HUES48 (cell line): ENCODE measurements at regions not wholly inside any gene's neighbourhood (a gene's known extent, or its start where the extent isn't known, plus 50 kb on each side); places are given as distances from the start of the nearest gene placed in this dataset.

Source experiments
- H3K27ac ChIP-seq: one replicate; pipeline ENCODE4 v1.7.0; 2013; ENCODE audit warnings: low read depth, low read length, inconsistent platforms
- H3K27me3 ChIP-seq: 2 replicates; pipeline ENCODE4 v1.6.1; 2013; ENCODE audit warnings: mild to moderate bottlenecking, low read length; ENCODE audit not compliant: control insufficient read depth, insufficient read depth
- H3K36me3 ChIP-seq: 2 replicates; pipeline ENCODE4 v1.6.1; 2013; ENCODE audit warnings: low read length; ENCODE audit not compliant: control insufficient read depth, insufficient read depth
- H3K4me1 ChIP-seq: 2 replicates; pipeline ENCODE4 v1.6.1; 2013; ENCODE audit warnings: mild to moderate bottlenecking, low read length; ENCODE audit not compliant: control insufficient read depth, insufficient read depth
- H3K4me3 ChIP-seq: 2 replicates; pipeline ENCODE4 v1.5.1; 2013; ENCODE audit warnings: mild to moderate bottlenecking, low read depth, low read length
- H3K9ac ChIP-seq: 2 replicates; pipeline ENCODE4 v1.6.1; 2013; ENCODE audit warnings: mild to moderate bottlenecking, low read depth, low read length, moderate library complexity
- H3K9me3 ChIP-seq: 2 replicates; pipeline ENCODE4 v1.6.1; 2013; ENCODE audit warnings: low read length; ENCODE audit not compliant: control insufficient read depth, insufficient read depth

DNA sequence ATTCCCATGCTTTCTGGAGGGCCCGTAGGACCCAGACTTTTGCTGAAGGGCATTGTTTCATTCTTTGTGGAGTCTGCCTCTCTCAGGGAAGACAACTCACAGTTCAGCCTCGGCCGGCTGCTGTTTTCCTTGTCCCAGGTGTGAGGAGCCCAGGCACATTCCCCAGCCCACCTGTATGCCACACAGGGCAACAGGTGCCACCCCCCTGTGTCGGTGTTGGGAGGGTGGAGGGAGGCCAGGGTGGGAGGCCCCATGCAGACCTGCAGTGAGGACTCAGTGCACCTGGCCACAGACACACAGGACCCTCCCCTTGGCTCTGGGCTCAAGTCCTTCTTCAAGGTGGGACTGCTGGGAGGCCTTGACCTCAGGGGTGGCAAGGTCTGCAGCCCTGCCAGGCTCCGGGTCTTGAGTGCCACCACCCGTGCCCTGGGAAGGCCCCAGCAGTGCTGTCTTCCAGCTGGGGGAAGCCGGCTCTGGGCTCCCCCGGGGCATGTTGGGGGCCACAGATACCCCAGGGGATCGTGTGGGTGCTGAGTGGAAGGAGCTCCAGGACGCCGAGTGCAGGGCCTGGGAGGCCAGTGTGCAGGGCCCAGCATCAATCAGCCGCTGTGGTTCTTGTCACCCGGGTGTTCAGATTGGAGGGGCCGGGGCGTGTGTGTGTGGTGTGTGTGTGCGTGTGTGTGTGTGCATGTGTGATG, 1286.1 kb downstream of the BRD1 start:
- no peaks in the 10 kb centered on the region for H3K36me3 ChIP-seq
- H3K27ac ChIP-seq: no peak overlapping the region
- no peak overlapping the region for H3K9ac ChIP-seq
- no peak overlapping the region for H3K4me3 ChIP-seq
- no peaks in the 10 kb centered on the region for H3K9me3 ChIP-seq
- H3K4me1 ChIP-seq: no peaks in the 10 kb centered on the region
- no peaks in the 10 kb centered on the region for H3K27me3 ChIP-seq

- Histone ChIP-seq H3K36me3 (no peaks in the 10 kb centered on the region), H3K4me3 (no peak overlapping the region), H3K9me3 (no peaks in the 10 kb centered on the region), H3K4me1 (no peaks in the 10 kb centered on the region), H3K9ac (no peak overlapping the region), H3K27me3 (no peaks in the 10 kb centered on the region), H3K27ac (no peak overlapping the region)
These were observed 1288.4 kb downstream of the BRD1 start for GRCh38 chr22:48539261-48539660.

DNA sequence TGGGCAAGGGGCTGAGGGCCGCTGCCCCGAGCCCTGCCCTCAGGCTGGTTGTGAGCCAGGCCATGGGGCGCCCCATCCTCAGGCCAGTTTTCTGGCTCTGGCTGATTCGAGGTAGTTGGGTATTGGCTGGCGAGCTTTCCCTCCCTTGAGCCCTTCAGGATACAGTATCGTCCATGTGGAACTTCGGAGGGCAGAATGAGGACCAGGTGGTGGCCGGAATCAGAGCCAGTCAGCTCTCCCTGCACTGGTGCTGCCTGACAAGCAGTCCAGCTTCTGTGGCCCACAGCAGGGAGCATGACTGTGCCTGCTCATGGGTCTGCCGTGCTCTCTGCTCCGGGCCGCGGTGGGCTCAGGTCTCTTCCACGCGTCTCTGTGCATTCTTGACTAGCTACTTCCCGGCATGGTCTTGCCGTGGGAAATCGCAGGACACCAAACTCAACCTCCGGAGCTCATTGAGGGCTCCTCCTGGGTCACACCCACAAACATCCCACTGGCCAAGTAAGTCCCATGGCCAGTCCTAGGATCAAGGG, 1289.3 kb downstream of the BRD1 start:
- H3K27ac ChIP-seq: no peak overlapping the region
- H3K9ac ChIP-seq: no peak overlapping the region
- no peaks in the 10 kb centered on the region for H3K4me1 ChIP-seq
- H3K9me3 ChIP-seq: no peaks in the 10 kb centered on the region
- no peaks in the 10 kb centered on the region for H3K27me3 ChIP-seq
- no peak overlapping the region for H3K4me3 ChIP-seq
- no peaks in the 10 kb centered on the region for H3K36me3 ChIP-seq

GRCh38 chr22:48537343-48537680, 1290.4 kb downstream of the BRD1 start:
- H3K27ac ChIP-seq: no peak overlapping the region
- no peaks in the 10 kb centered on the region for H3K4me1 ChIP-seq
- H3K4me3 ChIP-seq: no peak overlapping the region
- H3K27me3 ChIP-seq: no peaks in the 10 kb centered on the region
- no peak overlapping the region for H3K9ac ChIP-seq
- H3K36me3 ChIP-seq: no peaks in the 10 kb centered on the region
- H3K9me3 ChIP-seq: no peaks in the 10 kb centered on the region

- no peak overlapping the region for H3K27ac ChIP-seq
- no peaks in the 10 kb centered on the region for H3K9me3 ChIP-seq
- H3K4me3 ChIP-seq: no peak overlapping the region
- no peaks in the 10 kb centered on the region for H3K27me3 ChIP-seq
- H3K9ac ChIP-seq: no peak overlapping the region
- H3K36me3 ChIP-seq: no peaks in the 10 kb centered on the region
- no peaks in the 10 kb centered on the region for H3K4me1 ChIP-seq
These were observed 1290.9 kb downstream of the BRD1 start for GRCh38 chr22:48536541-48537342.

- no peak overlapping the region for H3K4me3 ChIP-seq
- H3K9ac ChIP-seq: no peak overlapping the region
- no peaks in the 10 kb centered on the region for H3K36me3 ChIP-seq
- H3K27ac ChIP-seq: no peak overlapping the region
- H3K9me3 ChIP-seq: no peaks in the 10 kb centered on the region
- H3K4me1 ChIP-seq: no peaks in the 10 kb centered on the region
- no peaks in the 10 kb centered on the region for H3K27me3 ChIP-seq
These were observed 1291.7 kb downstream of the BRD1 start for GRCh38 chr22:48535868-48536540.

GRCh38 chr22:48534395-48534958, 1293.2 kb downstream of the BRD1 start:
- no peaks in the 10 kb centered on the region for H3K36me3 ChIP-seq
- H3K4me1 ChIP-seq: no peaks in the 10 kb centered on the region
- no peak overlapping the region for H3K4me3 ChIP-seq
- no peaks in the 10 kb centered on the region for H3K9me3 ChIP-seq
- no peaks in the 10 kb centered on the region for H3K27me3 ChIP-seq
- H3K9ac ChIP-seq: no peak overlapping the region
- no peak overlapping the region for H3K27ac ChIP-seq

DNA sequence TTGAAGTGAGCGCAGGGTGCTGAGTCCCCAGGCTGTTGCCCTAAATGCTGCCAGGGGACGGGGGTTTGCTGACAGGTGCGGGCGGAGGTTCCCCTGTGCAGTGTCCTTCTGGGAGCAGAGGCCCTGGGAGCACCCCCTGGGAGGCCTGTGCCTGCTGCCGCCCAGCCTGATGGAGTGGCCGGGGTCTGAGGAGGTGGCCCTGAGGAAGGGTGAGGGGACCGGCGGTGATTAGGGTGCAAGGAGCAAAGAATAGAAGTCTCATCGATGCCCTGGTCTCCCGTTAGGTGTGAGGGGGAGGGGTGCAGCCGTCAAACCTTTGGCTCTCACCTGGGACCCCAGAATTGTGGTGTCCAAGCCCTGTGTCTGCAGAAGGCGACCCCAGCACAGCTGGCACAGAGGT, 1294.7 kb downstream of the BRD1 start:
- no peak overlapping the region for H3K9ac ChIP-seq
- no peak overlapping the region for H3K4me3 ChIP-seq
- no peaks in the 10 kb centered on the region for H3K9me3 ChIP-seq
- no peaks in the 10 kb centered on the region for H3K4me1 ChIP-seq
- no peaks in the 10 kb centered on the region for H3K36me3 ChIP-seq
- H3K27me3 ChIP-seq: no peaks in the 10 kb centered on the region
- H3K27ac ChIP-seq: no peak overlapping the region

- Histone ChIP-seq H3K36me3 (no peaks in the 10 kb centered on the region), H3K27ac (no peak overlapping the region), H3K9me3 (no peaks in the 10 kb centered on the region), H3K9ac (no peak overlapping the region), H3K27me3 (no peaks in the 10 kb centered on the region), H3K4me3 (no peak overlapping the region), H3K4me1 (no peaks in the 10 kb centered on the region)
These were observed 1295.8 kb downstream of the BRD1 start for GRCh38 chr22:48531761-48532435.

GRCh38 chr22:48531108-48531507, 1296.6 kb downstream of the BRD1 start:
- Histone ChIP-seq H3K9ac (no peak overlapping the region), H3K27me3 (no peaks in the 10 kb centered on the region), H3K4me3 (no peak overlapping the region)

More at GRCh38 chr22:48531108-48531507, 1296.6 kb downstream of the BRD1 start:
- H3K9me3 ChIP-seq: no peaks in the 10 kb centered on the region
- H3K27ac ChIP-seq: no peak overlapping the region
- H3K4me1 ChIP-seq: no peaks in the 10 kb centered on the region
- H3K36me3 ChIP-seq: no peaks in the 10 kb centered on the region
